ENCODE measurements at regions not wholly inside any gene's neighbourhood (a gene's known extent, or its start where the extent isn't known, plus 50 kb on each side); places are given as distances from the start of the nearest gene placed in this dataset.

DNA sequence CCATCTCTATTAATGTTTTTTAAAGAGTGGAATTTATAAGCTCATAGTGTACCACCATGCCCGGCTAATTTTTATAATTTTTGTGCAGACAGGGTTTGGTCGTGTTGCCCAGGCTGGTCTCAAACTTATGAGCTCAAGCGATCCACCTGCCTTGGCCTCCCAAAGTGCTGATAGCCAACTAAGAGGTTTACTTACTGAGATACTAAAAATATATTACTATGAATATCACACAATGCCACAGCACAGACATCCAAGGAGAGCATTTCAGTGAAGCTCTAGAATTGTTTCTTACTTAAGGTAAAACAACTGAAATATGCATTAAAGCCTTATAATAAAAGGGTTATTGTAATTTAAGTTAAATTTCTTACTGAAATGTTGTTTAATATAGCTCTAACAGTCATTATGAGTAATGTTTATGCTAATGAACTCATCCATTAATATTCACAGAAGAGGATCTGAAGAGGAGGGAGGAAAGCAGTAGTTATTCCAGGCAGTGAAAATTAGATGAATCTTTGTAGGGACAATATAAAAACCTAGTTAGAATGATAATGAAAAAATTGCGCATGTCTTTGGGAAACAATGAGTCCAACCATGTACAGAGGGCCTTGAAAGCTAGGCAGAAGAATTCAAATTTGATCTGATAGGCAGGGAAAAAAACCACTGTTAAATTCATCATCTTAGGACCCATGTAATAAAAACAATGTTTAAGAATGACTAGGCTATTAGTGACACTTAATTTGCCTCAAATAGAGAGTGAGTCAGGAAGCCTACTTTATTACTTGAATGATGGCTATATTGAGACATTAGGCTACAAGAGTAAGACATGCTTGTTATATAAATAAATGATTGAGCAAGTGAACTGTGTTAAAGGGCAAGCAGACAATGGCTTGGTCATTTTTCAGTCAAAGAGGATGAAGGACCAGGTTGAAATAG, 99.2 kb downstream of the SLC41A2 start:
- DNase-seq (ENCODE audit: low read depth, low spot score) = no peak

DNA sequence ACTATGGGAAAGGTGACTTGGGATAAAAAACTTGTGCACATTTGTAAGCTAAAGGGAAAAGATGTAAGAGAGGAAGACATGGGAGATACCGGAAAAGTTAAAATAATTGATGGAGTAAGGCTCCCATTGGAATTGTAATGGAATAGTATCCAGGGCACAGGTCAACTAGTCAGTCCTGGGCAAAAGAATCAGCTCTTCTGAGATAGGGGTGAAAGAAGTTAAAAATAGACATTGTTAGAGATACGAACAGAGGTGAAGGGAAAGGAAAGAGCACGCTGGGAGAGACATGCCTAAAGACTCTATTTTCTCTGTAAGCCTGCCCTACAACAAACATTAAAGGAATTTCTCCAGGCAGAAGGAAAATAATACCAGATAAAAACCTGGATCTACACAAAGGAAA, 101.6 kb downstream of the SLC41A2 start:
- DNase-seq (ENCODE audit: low read depth, low spot score) = no peak

DNA sequence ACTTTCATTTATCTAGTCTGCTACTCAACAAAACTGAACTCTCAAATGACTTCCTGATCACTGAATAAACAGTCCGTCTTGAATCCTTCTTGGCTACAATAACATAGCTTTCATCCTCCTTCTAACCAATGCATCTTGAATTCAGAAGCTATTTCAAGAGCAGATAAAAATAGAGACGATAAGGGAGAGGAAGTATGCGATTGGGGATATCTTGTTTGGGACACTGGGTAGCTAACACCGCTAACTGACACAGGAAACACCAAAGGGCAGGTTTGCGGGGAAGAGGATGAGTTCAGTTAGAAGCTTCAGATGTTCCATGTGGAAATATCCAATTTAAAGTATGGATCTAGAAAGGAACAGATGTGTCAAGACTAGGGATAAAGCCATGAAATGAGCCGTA, 102.5 kb downstream of the SLC41A2 start:
- DNase-seq (ENCODE audit: low read depth, low spot score) = no peak

DNA sequence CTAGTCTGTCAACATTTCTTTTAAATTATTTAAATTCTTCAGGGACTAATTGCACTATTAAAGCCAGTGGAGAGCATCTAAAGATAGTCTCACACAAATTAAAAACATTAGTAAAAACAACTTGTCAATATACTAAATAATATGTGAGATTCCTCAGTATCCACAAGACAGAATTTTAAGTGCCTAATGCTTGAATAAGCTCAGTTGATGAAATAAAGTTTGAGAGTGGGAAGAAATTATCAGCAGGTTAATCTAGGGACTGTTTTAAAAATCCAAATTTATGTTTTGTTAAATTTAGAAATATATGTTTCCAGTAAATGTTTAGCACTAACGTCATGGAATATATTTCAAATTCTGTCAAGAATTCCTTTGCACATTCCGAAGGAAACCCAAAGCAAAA, 105.2 kb downstream of the SLC41A2 start:
- DNase-seq (ENCODE audit: low read depth, low spot score) = no peak

GRCh38 chr12:104852102-104852501, 106.0 kb downstream of the SLC41A2 start:
- no peak for DNase-seq (ENCODE audit: low read depth, low spot score)

DNA sequence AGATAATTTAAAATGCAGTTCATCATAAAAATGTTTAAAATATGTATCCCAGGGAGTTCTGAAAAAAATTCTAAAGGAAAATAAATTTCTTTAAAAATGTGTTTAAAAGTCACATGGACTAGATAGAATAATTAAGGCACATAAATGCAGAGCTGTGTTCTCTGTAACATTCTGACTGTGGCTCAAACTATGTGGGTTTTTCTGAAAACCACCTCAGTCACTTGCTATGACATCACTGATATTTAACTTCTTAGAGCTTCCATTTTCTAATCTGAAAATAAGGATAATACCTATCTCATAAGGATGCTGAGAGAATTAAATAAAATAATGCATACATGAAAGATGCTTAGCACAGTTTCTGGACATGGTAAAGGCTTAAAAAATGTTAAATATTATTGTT, 107.3 kb downstream of the SLC41A2 start:
- DNase-seq (ENCODE audit: low read depth, low spot score) = no peak

GRCh38 chr12:104846056-104846767, 111.9 kb downstream of the SLC41A2 start:
- DNase-seq (ENCODE audit: low read depth, low spot score) = no peak

DNA sequence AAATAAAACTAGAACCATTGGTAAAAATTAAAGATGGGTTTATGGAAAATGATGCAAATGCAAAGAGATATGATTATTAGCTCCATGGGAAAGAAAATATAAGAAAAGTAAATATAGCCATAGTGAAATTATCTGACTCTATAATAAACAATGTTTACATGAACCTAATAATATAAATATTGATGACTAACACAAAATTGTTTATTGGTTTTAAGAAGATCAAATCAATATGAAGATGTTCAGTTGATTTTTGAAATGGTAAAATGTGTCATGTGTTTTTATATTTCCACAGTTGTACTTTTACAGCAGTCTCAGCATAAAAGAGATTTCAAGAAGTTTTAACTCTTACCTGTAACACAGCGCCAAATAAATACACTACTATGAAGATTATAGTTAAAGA, 114.0 kb downstream of the SLC41A2 start:
- no peak for DNase-seq (ENCODE audit: low read depth, low spot score)

GRCh38 chr12:104840262-104840661, 117.8 kb downstream of the SLC41A2 start:
- no peak for DNase-seq (ENCODE audit: low read depth, low spot score)

- no peak for DNase-seq (ENCODE audit: low read depth, low spot score)
Measured at GRCh38 chr12:104835317-104835716, 122.8 kb downstream of the SLC41A2 start.

DNA sequence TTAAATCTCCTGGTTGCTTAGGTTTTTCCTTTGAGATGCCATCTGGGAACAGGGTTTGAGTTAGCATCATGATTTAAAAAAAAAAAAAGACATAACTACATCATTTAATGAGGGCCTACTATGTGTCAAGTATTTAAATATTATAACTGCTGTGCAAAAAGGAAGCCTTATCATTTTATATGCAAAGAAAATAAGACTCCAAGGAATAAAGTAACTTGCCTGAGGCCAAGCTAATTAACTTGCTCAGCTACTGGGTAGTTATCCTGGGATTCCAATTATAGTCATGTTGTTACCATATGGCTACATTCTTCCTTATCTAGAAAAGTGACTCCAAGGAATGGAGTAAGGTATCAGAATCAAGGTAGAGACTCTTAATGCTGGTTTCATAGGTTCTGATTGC, 123.5 kb downstream of the SLC41A2 start:
- DNase-seq (ENCODE audit: low read depth, low spot score) = no peak

GRCh38 chr12:104833756-104834155, 124.3 kb downstream of the SLC41A2 start:
- DNase-seq (ENCODE audit: low read depth, low spot score) = no peak

GRCh38 chr12:104828015-104828414, 130.1 kb downstream of the SLC41A2 start:
- DNase-seq (ENCODE audit: low read depth, low spot score) = no peak

DNA sequence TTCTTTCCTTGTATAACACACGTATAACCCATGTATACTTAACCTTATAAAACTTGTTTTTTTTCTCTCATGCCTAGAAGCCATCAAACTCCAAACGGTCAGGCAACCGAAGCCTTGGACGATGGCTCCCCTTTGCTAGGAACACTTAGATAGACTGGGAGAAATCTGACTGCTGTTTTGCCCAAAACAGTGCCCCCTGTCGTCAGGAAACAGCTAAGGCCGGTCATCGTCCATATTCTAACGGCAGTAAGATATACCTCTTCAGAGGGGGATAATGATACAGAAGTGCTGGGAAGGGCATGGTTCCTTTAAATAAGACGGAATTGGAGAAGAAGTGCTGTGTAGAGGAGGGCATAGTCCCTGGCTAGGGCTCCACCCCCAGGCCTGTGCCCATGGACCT, 130.5 kb downstream of the SLC41A2 start:
- DNase-seq (ENCODE audit: low read depth, low spot score) = peak; percentile 56

GRCh38 chr12:104825408-104825807, 132.7 kb downstream of the SLC41A2 start:
- DNase-seq (ENCODE audit: low read depth, low spot score) = peak; percentile 40

DNA sequence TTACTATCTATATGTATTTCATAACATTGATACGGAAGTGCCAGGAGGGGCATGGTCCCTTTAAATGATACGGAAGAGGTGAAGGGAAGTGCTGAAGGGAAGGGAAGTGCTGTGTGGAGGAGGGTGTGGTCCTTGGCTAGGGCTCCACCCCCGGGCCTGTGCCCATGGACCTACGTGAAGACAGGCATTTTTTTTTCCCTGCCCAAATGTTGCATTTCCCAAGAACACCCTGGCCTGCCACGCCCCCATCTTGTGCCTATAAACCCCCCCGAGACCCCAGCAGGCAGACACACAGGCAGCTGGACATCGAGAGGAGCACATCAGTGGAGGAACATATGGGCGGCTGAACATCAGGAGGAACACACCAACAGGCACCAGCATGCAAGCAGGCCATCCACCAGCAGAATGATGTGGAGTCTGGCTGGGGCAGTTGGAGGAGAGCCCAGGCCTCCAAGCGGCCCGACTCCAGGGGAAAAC, 134.1 kb downstream of the SLC41A2 start:
- DNase-seq (ENCODE audit: low read depth, low spot score) = no peak

DNA sequence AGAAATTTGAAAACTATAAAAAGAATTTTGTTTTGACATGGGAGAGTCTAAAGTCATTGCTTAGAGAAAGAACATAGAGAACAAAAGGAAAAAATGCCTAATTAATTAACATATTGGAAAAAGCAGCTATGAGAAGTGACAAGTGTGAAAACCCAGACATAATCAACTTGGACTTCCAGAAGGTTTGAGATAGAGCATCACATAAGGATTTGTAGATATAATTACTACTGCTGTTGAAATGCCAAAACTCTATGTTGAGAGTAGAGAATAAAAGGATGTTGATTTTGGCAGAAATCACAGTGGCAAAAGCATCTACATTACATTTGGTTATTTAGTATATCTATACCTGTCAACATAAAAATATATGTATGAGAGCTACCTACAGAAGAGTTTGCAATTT, 135.1 kb downstream of the SLC41A2 start:
- DNase-seq (ENCODE audit: low read depth, low spot score) = no peak

GRCh38 chr12:104816845-104817503, 141.1 kb downstream of the SLC41A2 start:
- no peak for DNase-seq (ENCODE audit: low read depth, low spot score)

DNA sequence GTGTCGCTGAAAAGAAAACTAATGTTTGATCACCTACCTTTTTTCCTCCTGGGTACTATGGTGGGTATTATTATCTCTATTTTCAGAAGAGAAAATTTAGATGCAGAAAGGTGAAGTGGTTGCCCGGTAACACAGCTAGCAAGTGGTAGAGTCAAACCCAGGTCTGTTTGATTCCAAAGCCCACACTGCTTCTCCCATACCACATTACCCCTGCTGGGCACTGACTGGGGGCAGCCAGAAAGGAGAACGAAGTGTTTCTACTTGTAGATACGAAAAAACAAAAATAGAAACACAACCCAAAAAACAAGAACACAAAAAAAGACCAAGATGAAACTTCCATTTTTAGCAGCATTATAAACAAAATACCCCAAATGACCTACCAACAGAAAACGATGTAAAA, 142.2 kb downstream of the SLC41A2 start:
- DNase-seq (ENCODE audit: low read depth, low spot score) = no peak

DNA sequence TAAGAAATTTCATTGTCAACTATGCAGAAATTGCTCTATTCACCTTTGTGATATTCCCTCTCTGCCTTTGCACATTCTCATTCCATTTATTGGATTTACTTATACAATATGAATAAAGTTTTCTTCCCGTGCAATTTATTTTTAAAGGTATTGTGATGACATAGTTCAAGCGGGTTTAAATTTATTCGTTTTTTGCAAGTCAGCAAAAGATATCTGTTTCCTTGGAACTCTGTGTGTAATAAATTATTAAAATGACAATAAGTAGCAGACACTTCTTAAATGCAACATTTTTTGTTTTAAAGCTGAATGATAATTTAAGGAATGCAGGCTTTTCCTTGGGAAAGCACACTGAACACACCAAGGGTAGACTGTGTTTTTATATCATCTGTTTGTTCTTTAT, 143.1 kb downstream of the SLC41A2 start:
- no peak for DNase-seq (ENCODE audit: low read depth, low spot score)

Measured in ELF-1 (cell line).